DOHH2 (cell line): ENCODE measurements at regions not wholly inside any gene's neighbourhood (a gene's known extent, or its start where the extent isn't known, plus 50 kb on each side); places are given as distances from the start of the nearest gene placed in this dataset.
"Not testable (repeated sequence)": the region's sequence is repeated elsewhere in the genome, so short reads cannot be mapped to it uniquely, and the experiment has no call there.

Experiments used
- EZH2phosphoT487 ChIP-seq: fragments of 200-600 bp; sonication (generic); IDR thresholded peaks from 2 replicates; pipeline ENCODE4 v1.6.1; 2017; ENCODE audit warnings: borderline replicate concordance, mild to moderate bottlenecking, antibody characterized with exemption, low read length, moderate library complexity, mixed read lengths
- TF ChIP-seq, protein P1 (sequence below): fragments of 200-600 bp; sonication (generic); IDR thresholded peaks from one replicate; pipeline ENCODE4 v1.5.1; 2014; ENCODE audit warnings: antibody characterized with exemption, mild to moderate bottlenecking, low read depth, low read length; ENCODE audit not compliant: poor library complexity, severe bottlenecking

DNA sequence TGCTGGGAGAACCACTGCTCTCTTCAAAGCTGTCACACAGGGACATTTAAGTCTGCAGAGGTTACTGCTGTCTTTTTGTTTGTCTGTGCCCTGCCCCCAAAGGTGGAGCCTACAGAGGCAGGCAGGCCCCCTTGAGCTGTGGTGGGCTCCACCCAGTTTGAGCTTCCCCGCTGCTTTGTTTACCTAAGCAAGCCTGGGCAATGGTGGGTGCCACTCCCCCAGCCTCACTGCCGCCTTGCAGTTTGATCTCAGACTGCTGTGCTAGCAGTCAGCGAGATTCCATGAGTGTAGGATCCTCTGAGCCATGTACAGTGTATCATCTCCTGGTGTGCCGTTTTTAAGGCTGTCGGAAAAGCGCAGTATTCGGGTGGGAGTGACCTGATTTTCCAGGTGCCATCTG, 784.0 kb downstream of the LUZP2 start:
- TF ChIP-seq, protein P1, sequence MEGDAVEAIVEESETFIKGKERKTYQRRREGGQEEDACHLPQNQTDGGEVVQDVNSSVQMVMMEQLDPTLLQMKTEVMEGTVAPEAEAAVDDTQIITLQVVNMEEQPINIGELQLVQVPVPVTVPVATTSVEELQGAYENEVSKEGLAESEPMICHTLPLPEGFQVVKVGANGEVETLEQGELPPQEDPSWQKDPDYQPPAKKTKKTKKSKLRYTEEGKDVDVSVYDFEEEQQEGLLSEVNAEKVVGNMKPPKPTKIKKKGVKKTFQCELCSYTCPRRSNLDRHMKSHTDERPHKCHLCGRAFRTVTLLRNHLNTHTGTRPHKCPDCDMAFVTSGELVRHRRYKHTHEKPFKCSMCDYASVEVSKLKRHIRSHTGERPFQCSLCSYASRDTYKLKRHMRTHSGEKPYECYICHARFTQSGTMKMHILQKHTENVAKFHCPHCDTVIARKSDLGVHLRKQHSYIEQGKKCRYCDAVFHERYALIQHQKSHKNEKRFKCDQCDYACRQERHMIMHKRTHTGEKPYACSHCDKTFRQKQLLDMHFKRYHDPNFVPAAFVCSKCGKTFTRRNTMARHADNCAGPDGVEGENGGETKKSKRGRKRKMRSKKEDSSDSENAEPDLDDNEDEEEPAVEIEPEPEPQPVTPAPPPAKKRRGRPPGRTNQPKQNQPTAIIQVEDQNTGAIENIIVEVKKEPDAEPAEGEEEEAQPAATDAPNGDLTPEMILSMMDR: not testable (repeated sequence)
- TF ChIP-seq EZH2phosphoT487: not testable (repeated sequence)
